ENCODE measurements at regions not wholly inside any gene's neighbourhood (a gene's known extent, or its start where the extent isn't known, plus 50 kb on each side); places are given as distances from the start of the nearest gene placed in this dataset.

GRCh38 chr11:119842731-119843130 lies 113.7 kb upstream of the NECTIN1 start:
- Histone ChIP-seq H3K27ac (no peak overlapping the region), H3K4me3 (no peak overlapping the region), H3K27me3 (peaks cover 0 to 12% (median 0%) of the 10 kb centered on the region in 7 donors), H3K9me3 (peaks cover 0 to 10% (median 0%) of the 10 kb centered on the region in 11 donors), H3K4me1 (peaks cover 0 to 10% (median 0%) of the 10 kb centered on the region in 9 donors), H3K36me3 (no peaks in the 10 kb centered on the region)
- ATAC-seq: no peak
- 72 to 85% methylated on average over 4 of the region's 4 CpGs for WGBS, 2 donors
- intact Hi-C loops (cut with DNase I): no loop called here
- no peak for TF ChIP-seq CTCF (IDR thresholded peaks at IDR 0.05)
- DNase-seq: no peak

- 49 to 61% methylated on average over 13 of the region's 13 CpGs for whole genome bisulfite sequencing, 2 donors
- ATAC-seq: no peak
These were observed 110.6 kb upstream of the NECTIN1 start for GRCh38 chr11:119839476-119840133.

GRCh38 chr11:119835753-119836152 lies 106.8 kb upstream of the NECTIN1 start:
- intact Hi-C loops (cut with DNase I): no loop called here
- H3K27ac ChIP-seq: no peak overlapping the region
- 60 to 67% methylated on average over 8 of the region's 8 CpGs for WGBS, 2 donors
- no peak for TF ChIP-seq CTCF (IDR thresholded peaks at IDR 0.05)
- DNase-seq: no peak
- H3K4me1 ChIP-seq: peaks cover 0 to 6% (median 0%) of the 10 kb centered on the region in 9 donors
- peaks cover 0 to 3% (median 0%) of the 10 kb centered on the region in 11 donors for H3K9me3 ChIP-seq
- ATAC-seq: no peak
- H3K27me3 ChIP-seq: peaks cover 0 to 25% (median 0%) of the 10 kb centered on the region in 7 donors
- no peak overlapping the region for H3K4me3 ChIP-seq
- H3K36me3 ChIP-seq: no peaks in the 10 kb centered on the region

More at GRCh38 chr11:119839476-119840133, 110.6 kb upstream of the NECTIN1 start:
- DNase-seq: no peak
- intact Hi-C loops (cut with DNase I): no loop called here
- Histone ChIP-seq H3K4me3 (no peak overlapping the region), H3K9me3 (peaks cover 0 to 3% (median 0%) of the 10 kb centered on the region in 11 donors), H3K27ac (no peak overlapping the region), H3K4me1 (peaks cover 0 to 2% (median 0%) of the 10 kb centered on the region in 9 donors), H3K27me3 (peaks cover 0 to 19% (median 0%) of the 10 kb centered on the region in 7 donors), H3K36me3 (no peaks in the 10 kb centered on the region)
- no peak for TF ChIP-seq CTCF (IDR thresholded peaks at IDR 0.05)

- no peaks in the 10 kb centered on the region for H3K36me3 ChIP-seq
- peaks cover 0 to 16% (median 0%) of the 10 kb centered on the region in 7 donors for H3K27me3 ChIP-seq
- TF ChIP-seq CTCF (IDR thresholded peaks at IDR 0.05): no peak
- DNase-seq (peak; percentile 13 to 28), ATAC-seq (peak in 7 of 8 donors; percentile 31 to 72 (median 62))
- H3K4me3 ChIP-seq: no peak overlapping the region
- H3K4me1 ChIP-seq: peaks cover 0 to 6% (median 0%) of the 10 kb centered on the region in 9 donors
- no peak overlapping the region for H3K27ac ChIP-seq
- 61 to 71% methylated on average over 11 of the region's 11 CpGs for WGBS, 2 donors
- peaks cover 0 to 3% (median 0%) of the 10 kb centered on the region in 11 donors for H3K9me3 ChIP-seq
- intact Hi-C loops (cut with DNase I): no loop called here
These were observed 103.4 kb upstream of the NECTIN1 start for GRCh38 chr11:119832202-119832935.

Measured in heart right ventricle (tissue), 16 donors.